ENCODE measurements at regions not wholly inside any gene's neighbourhood (a gene's known extent, or its start where the extent isn't known, plus 50 kb on each side); places are given as distances from the start of the nearest gene placed in this dataset.

DNA sequence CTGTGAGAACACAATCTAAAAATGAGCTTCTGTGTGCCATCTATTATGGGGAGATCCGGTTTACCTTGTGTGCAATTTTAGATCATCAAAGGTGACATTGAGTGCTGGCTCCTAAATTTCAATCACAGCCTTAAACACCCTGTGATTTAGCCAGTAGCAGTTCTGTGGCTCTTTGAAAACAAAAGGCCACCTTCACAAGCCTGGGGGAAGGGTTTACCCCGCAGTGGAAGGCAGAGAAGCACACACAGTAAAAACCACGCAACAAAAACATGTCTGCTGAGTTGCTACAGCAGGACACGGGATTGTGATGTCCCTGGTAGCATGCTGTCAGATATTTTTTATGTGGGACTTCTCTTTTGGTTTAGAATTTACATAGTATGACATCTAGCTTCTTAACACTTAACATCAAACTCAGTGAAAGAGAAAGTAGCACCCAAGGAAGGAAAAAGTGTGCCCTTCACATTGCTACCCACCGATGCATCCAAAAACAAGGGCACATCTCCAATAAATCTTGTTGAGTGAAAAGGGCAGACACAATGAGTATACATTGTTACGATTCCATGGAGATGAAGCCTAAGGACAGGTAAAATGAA lies 56.1 kb upstream of the RNF152 start:
- DNase-seq = no peak

DNA sequence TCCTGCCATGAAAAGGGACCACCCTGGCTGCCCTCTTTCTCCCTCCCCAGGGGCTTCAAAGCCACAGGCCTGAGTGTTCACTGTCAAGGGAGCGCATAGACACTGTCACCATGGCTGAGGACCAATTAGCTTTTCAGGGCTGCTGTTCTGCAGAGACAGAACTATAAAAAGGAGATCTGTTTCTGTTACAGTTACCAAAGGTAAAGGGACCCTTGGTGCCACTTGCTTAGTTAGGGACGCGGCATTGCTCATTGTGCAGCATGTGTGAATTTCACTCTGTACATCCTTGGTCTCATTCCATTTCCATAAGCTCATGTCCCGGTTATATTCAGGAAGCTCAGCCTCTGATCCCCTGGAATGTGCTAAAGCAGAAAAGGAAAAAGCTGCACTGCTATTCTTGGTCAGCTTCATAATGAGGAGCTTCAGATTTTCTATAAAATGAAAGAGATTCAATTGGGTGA lies 55.5 kb upstream of the RNF152 start:
- no peak for DNase-seq

DNA sequence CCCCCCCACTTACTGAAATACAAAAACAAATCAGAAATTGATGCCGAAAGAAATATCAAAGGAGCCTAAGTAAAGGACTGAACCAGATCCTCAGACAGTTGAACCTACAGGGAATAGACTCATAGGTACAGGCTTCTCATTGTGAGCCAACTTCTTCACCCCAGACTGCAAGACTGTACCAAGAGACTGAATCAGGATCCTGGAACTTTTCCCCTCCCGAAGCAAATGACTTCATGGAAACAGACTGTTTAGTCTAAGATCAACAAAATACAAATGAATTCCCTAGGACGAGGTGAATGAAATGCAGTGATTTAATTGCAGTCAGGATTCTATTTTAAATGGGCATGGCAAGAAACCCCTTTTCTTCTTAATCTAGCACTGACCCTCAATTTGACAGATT lies 53.6 kb upstream of the RNF152 start:
- no peak for DNase-seq

DNA sequence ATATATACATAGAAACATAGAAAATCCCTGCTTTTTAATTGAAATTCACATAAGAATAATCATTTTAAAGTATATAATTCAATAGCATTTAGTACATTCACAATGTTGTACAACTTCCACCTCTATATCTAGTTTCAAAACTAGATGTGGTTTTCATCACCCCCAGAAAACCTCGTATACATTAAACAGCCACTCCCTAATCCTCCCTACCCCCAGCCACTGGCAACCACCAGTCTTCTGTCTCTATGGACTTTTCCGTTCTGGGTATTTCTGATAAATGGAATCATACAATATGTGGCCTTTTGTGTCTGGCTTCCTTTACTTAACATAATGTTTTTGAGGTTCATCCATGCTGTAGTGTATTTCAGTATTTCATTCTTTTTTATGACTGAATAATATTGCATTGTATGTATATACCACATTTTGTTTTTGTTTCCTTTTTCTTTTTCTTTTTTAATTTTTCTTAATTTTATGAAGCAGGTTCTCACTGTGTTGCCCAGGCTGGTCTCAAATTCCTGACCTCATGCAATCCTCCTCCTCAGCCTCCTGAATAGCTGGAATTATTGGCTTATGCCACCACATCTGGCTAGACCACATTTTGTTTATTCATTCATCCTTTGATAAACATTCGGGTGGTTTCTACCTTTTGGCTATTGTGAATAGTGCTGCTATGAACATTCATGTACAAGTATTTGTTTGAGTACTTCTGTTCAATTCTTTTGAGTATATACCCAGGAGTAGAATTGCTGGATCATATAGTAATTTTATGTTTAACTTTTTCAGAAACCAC lies 50.6 kb upstream of the RNF152 start:
- no peak for DNase-seq
